A549 (cell line): ENCODE measurements at regions not wholly inside any gene's neighbourhood (a gene's known extent, or its start where the extent isn't known, plus 50 kb on each side); places are given as distances from the start of the nearest gene placed in this dataset.

Experiments used
- ATAC-seq, 2 experiments: fragments of 200-7000 bp in 1 of 2; fragments of >200 bp in 1 of 2; cut with Nextera tagmentation in 1 of 2; cut with Tn5 transposase in 1 of 2; 3 replicates each; pipeline versions ENCODE4 v1.8.0 to v1.9.1; 2018 to 2020; ENCODE audit warnings: mild to moderate bottlenecking in 1 of 2, moderate library complexity in 1 of 2
- CTCF ChIA-PET: fragments of 300-600 bp; sonication (Branson Sonifier 250); formaldehyde crosslinking; extraction: SDS; loops from one replicate; lab custom pipeline; 2021; ENCODE audit warnings: antibody characterized with exemption, inconsistent platforms; lab: Yijun Ruan, JAX
- POLR2A ChIA-PET: fragments of 350-600 bp; formaldehyde crosslinking; extraction: SDS; loops from one replicate; lab custom pipeline; 2021; ENCODE audit warnings: antibody characterized with exemption, inconsistent platforms; lab: Yijun Ruan, JAX
- DNase-seq, 2 experiments: peaks; one replicate each; pipeline versions ENCODE4 v3.0.0 to v3.0.0-alpha.2; 2011 to 2016; ENCODE audit warnings: low read depth in 1 of 2, low spot score in 1 of 2
- FAIRE-seq: peaks from 2 replicates; lab custom pipeline; 2011; peaks lifted over from hg19 to GRCh38; lab: Jason Lieb, UNC
- H3K27ac ChIP-seq, 2 experiments: fragments of >200 bp; sonication (Bioruptor Twin); formaldehyde crosslinking; 3 replicates each; pipeline ENCODE4 v1.5.1; 2016 to 2017
- H3K4me1 ChIP-seq: fragments of >200 bp; sonication (Bioruptor Twin); formaldehyde crosslinking; 3 replicates; pipeline ENCODE4 v1.6.1; 2016
- H3K4me2 ChIP-seq: fragments of >200 bp; sonication (Bioruptor Twin); formaldehyde crosslinking; 3 replicates; pipeline ENCODE4 v1.6.1; 2016
- H3K4me3 ChIP-seq: fragments of >200 bp; sonication (Bioruptor Twin); formaldehyde crosslinking; 3 replicates; pipeline ENCODE4 v1.5.1; 2016
- H3K9me3 ChIP-seq: fragments of >200 bp; sonication (Bioruptor Twin); formaldehyde crosslinking; 3 replicates; pipeline ENCODE4 v1.6.1; 2016
- ATOH8 ChIP-seq: fragments of 250-450 bp; sonication (Bioruptor Pico); IDR thresholded peaks from 2 replicates; pipeline ENCODE4 v1.5.0; 2020; ENCODE audit warnings: low read depth, mild to moderate bottlenecking, moderate library complexity
- BHLHE40 ChIP-seq: IDR thresholded peaks from 2 replicates; pipeline ENCODE4 v1.6.1; 2012; ENCODE audit warnings: low read depth, low read length, inconsistent platforms
- CBX8 ChIP-seq: fragments of 200-600 bp; sonication (generic); IDR thresholded peaks from 2 replicates; pipeline ENCODE4 v1.6.1; 2016
- CHD2 ChIP-seq: fragments of 150-350 bp; IDR thresholded peaks from 2 replicates; pipeline ENCODE4 v1.6.1; 2014; ENCODE audit warnings: low read length; ENCODE audit not compliant: partially characterized antibody
- CTCF ChIP-seq: fragments of >200 bp; sonication (Bioruptor Twin); formaldehyde crosslinking; IDR thresholded peaks from 3 replicates; pipeline ENCODE4 v1.5.1; 2016
- EHF ChIP-seq: fragments of 250-450 bp; sonication (Bioruptor Pico); IDR thresholded peaks from 2 replicates; pipeline ENCODE4 v1.5.0; 2020; ENCODE audit warnings: mild to moderate bottlenecking
- EHMT2 ChIP-seq: fragments of 200-600 bp; sonication (generic); IDR thresholded peaks from 2 replicates; pipeline ENCODE4 v1.6.1; 2016; ENCODE audit warnings: antibody characterized with exemption, low read depth, mild to moderate bottlenecking, moderate library complexity
- FOSL2 ChIP-seq, 2 experiments: fragments of 450-650 bp in 1 of 2; fragments of >200 bp in 1 of 2; sonication (Bioruptor Twin) in 1 of 2; formaldehyde crosslinking; IDR thresholded peaks; 2 replicates each; pipeline versions ENCODE4 v1.5.0 to v1.6.1; 2016 to 2020; ENCODE audit warnings: mild to moderate bottlenecking in 1 of 2, moderate library complexity in 1 of 2
- HDAC2 ChIP-seq: fragments of 200-600 bp; sonication (generic); IDR thresholded peaks from 2 replicates; pipeline ENCODE4 v1.6.1; 2016
- HMGXB4 ChIP-seq: fragments of 250-450 bp; sonication (Bioruptor Pico); IDR thresholded peaks from 2 replicates; pipeline ENCODE4 v1.5.0; 2021; ENCODE audit warnings: mild to moderate bottlenecking, moderate library complexity, borderline replicate concordance
- HOXA7 ChIP-seq: fragments of 250-450 bp; sonication (Bioruptor Pico); IDR thresholded peaks from 2 replicates; pipeline ENCODE4 v1.5.0; 2020; ENCODE audit warnings: mild to moderate bottlenecking, moderate library complexity
- HOXB5 ChIP-seq: fragments of 250-450 bp; sonication (Bioruptor Pico); IDR thresholded peaks from 2 replicates; pipeline ENCODE4 v1.5.0; 2020; ENCODE audit warnings: mild to moderate bottlenecking, moderate library complexity
- MAX ChIP-seq: IDR thresholded peaks from 2 replicates; pipeline ENCODE4 v1.6.1; 2012
- PHF8 ChIP-seq: fragments of 200-600 bp; sonication (generic); IDR thresholded peaks from 2 replicates; pipeline ENCODE4 v1.6.1; 2016; ENCODE audit warnings: low read depth, mild to moderate bottlenecking, antibody characterized with exemption, moderate library complexity, borderline replicate concordance
- POLR2A ChIP-seq: IDR thresholded peaks from 2 replicates; pipeline ENCODE4 v1.6.1; 2012; ENCODE audit warnings: mild to moderate bottlenecking, low read length
- RAD21 ChIP-seq, 2 experiments: fragments of >200 bp in 1 of 2; sonication (Bioruptor Twin) in 1 of 2; formaldehyde crosslinking in 1 of 2; IDR thresholded peaks in 1 of 2; conservative IDR thresholded peaks in 1 of 2; 2 replicates in 1 of 2; 3 replicates in 1 of 2; pipeline ENCODE4 v1.6.1; 2012 to 2018; ENCODE audit warnings: inconsistent platforms in 1 of 2
- RCOR1 ChIP-seq: fragments of 150-350 bp; IDR thresholded peaks from 2 replicates; pipeline ENCODE4 v1.6.1; 2014; ENCODE audit warnings: antibody characterized with exemption, low read length, low read depth
- REST ChIP-seq: fragments of 200-600 bp; sonication (generic); IDR thresholded peaks from 2 replicates; pipeline ENCODE4 v1.6.1; 2016; ENCODE audit warnings: antibody characterized with exemption, mild to moderate bottlenecking, moderate library complexity
- RFX5 ChIP-seq: fragments of 450-650 bp; IDR thresholded peaks from 2 replicates; pipeline ENCODE4 v1.7.1; 2014; ENCODE audit warnings: antibody characterized with exemption, mild to moderate bottlenecking, moderate library complexity
- SREBF2 ChIP-seq: fragments of 450-650 bp; IDR thresholded peaks from 2 replicates; pipeline ENCODE4 v1.6.1; 2014; ENCODE audit warnings: mild to moderate bottlenecking, moderate library complexity
- ZC3H11A ChIP-seq: fragments of 450-650 bp; IDR thresholded peaks from 2 replicates; pipeline ENCODE4 v1.6.1; 2014; ENCODE audit warnings: antibody characterized with exemption, mild to moderate bottlenecking
- WGBS: methylation state at CpG from one replicate; pipeline ENCODE4 v1.1.6; 2017; ENCODE audit errors: missing lambda C conversion rate; 5-methylcytosine and 5-hydroxymethylcytosine counted together

GRCh38 chr6:74458536-74458935 lies 747.3 kb downstream of the COL12A1 start:
- no peak for DNase-seq
- 12% methylated on average over 1 of the region's 1 CpG for WGBS

GRCh38 chr6:74455786-74456185 lies 750.1 kb downstream of the COL12A1 start:
- Histone ChIP-seq H3K9me3 (no peaks in the 10 kb centered on the region), H3K27ac (no peak overlapping the region), H3K4me3 (no peak overlapping the region), H3K4me2 (no peak overlapping the region), H3K4me1 (no peaks in the 10 kb centered on the region; the same call in 2 of the 3 replicates)
- ATAC-seq (no peak), FAIRE-seq (no peak), DNase-seq (no peak)
- TF ChIP-seq CBX8 (no peak), FOSL2 (IDR thresholded peaks at IDR 0.05) (no peak), FOSL2 (CRISPR knock-in tag; IDR thresholded peaks at IDR 0.05) (no peak), PHF8 (no peak)
- 93% methylated on average over 1 of the region's 1 CpG for WGBS
- ChIA-PET POLR2A (no interaction called here), CTCF (interaction anchor here (1.5 kb wide), 1 partner anchor 18 kb away, joined by 5 read pairs; no protein-coding TSS in a partner anchor)

More at GRCh38 chr6:74458536-74458935, 747.3 kb downstream of the COL12A1 start:
- TF ChIP-seq RFX5: no peak
- TF ChIP-seq CHD2: no peak
- no peak for TF ChIP-seq HMGXB4 (CRISPR knock-in tag)
- TF ChIP-seq CTCF: no peak
- no peak for TF ChIP-seq BHLHE40
- no peaks in the 10 kb centered on the region; the same call in 2 of the 3 replicates for H3K4me1 ChIP-seq
- CTCF ChIA-PET: interaction anchor here (1.0 kb wide), 1 partner anchor 751 kb away, joined by 3 read pairs; no protein-coding TSS in a partner anchor
- ATAC-seq (no peak), FAIRE-seq (no peak)
- H3K4me3 ChIP-seq: no peak overlapping the region
- POLR2A ChIA-PET: no interaction called here
- H3K4me2 ChIP-seq: no peak overlapping the region
- no peak overlapping the region for H3K27ac ChIP-seq
- no peaks in the 10 kb centered on the region for H3K9me3 ChIP-seq

- Histone ChIP-seq H3K4me1 (peaks cover 6% of the 10 kb centered on the region; the same call in 1 of the 3 replicates), H3K27ac (no peak overlapping the region), H3K4me3 (no peak overlapping the region), H3K9me3 (no peaks in the 10 kb centered on the region), H3K4me2 (no peak overlapping the region)
- ChIA-PET CTCF (no interaction called here), POLR2A (no interaction called here)
- no peak for DNase-seq
- FAIRE-seq: no peak
- WGBS: 82% methylated on average over 5 of the region's 5 CpGs
- no peak for ATAC-seq
- TF ChIP-seq MAX (no peak), RAD21 (conservative IDR thresholded peaks at IDR 0.05 in 1 of 2, IDR thresholded peaks at IDR 0.05 in 1 of 2) (no peak), POLR2A (no peak), ATOH8 (CRISPR knock-in tag) (no peak), HDAC2 (no peak), HOXA7 (CRISPR knock-in tag) (no peak), CTCF (no peak), EHMT2 (no peak), CBX8 (no peak), HOXB5 (CRISPR knock-in tag) (no peak), RCOR1 (no peak), REST (no peak), SREBF2 (no peak), ZC3H11A (no peak), EHF (CRISPR knock-in tag) (no peak)
Measured at GRCh38 chr6:74451953-74452352, 753.9 kb downstream of the COL12A1 start.
